PC-9 (cell line): ENCODE measurements at regions not wholly inside any gene's neighbourhood (a gene's known extent, or its start where the extent isn't known, plus 50 kb on each side); places are given as distances from the start of the nearest gene placed in this dataset.

ENCODE experiments used
- BruUV-seq: library from RNA; stranded (reverse); fragments of 400-500 nt; replicated peaks from 2 replicates; lab custom pipeline; 2021; lab: Mats Ljungman, UMichigan
- CTCF ChIA-PET: fragments of 300-600 bp; sonication (Branson Sonifier 250); formaldehyde crosslinking; loops from one replicate; lab custom pipeline; 2022; ENCODE audit warnings: antibody characterized with exemption; lab: Charles Lee
- POLR2A ChIA-PET: fragments of 300-600 bp; sonication (Branson Sonifier 250); formaldehyde crosslinking; loops from one replicate; lab custom pipeline; 2022; ENCODE audit warnings: antibody characterized with exemption; ENCODE audit not compliant: unreplicated experiment; lab: Charles Lee
- DNase-seq, 2 experiments: peaks; one replicate each; pipeline versions ENCODE4 v3.0.0 to v3.0.0-alpha.2; 2015 to 2022; ENCODE audit warnings: mixed read lengths in 1 of 2
- H2AFZ ChIP-seq: fragments of 200-600 bp; sonication (generic); 2 replicates; pipeline ENCODE4 v1.8.1; 2017; ENCODE audit warnings: antibody characterized with exemption
- H3F3A ChIP-seq: fragments of 200-600 bp; sonication (generic); 2 replicates; pipeline ENCODE4 v1.8.1; 2017; ENCODE audit warnings: antibody characterized with exemption, mild to moderate bottlenecking, low read depth; ENCODE audit not compliant: insufficient read depth
- H3K27ac ChIP-seq: fragments of 200-600 bp; sonication (generic); 2 replicates; pipeline ENCODE4 v1.6.1; 2016; ENCODE audit warnings: mixed run types
- H3K27me3 ChIP-seq: fragments of 200-600 bp; sonication (generic); 2 replicates; pipeline ENCODE4 v1.6.1; 2016; ENCODE audit warnings: low read depth, mixed run types; ENCODE audit not compliant: insufficient read depth
- H3K36me3 ChIP-seq: fragments of 200-600 bp; sonication (generic); 2 replicates; pipeline ENCODE4 v1.6.1; 2016; ENCODE audit warnings: low read depth, mixed run types
- H3K4me1 ChIP-seq: fragments of 200-600 bp; sonication (generic); replicated peaks from 2 replicates; pipeline ENCODE4 v1.6.1; 2016; ENCODE audit warnings: mixed run types; ENCODE audit not compliant: insufficient read depth
- H3K4me2 ChIP-seq: fragments of 200-600 bp; sonication (generic); 2 replicates; pipeline ENCODE4 v1.6.1; 2017; ENCODE audit warnings: mixed run types
- H3K4me3 ChIP-seq: fragments of 200-600 bp; sonication (generic); 2 replicates; pipeline ENCODE4 v1.6.1; 2016; ENCODE audit warnings: mixed run types
- H3K79me2 ChIP-seq: fragments of 200-600 bp; sonication (generic); 2 replicates; pipeline ENCODE4 v1.6.1; 2017; ENCODE audit warnings: low read depth, mixed run types
- H3K9me2 ChIP-seq: fragments of 200-600 bp; sonication (generic); 2 replicates; pipeline ENCODE4 v1.8.1; 2017; ENCODE audit warnings: mild to moderate bottlenecking; ENCODE audit not compliant: insufficient read depth
- H3K9me3 ChIP-seq: fragments of 200-600 bp; sonication (generic); 2 replicates; pipeline ENCODE4 v1.8.1; 2016; ENCODE audit warnings: low read depth; ENCODE audit not compliant: insufficient read depth
- H4K20me1 ChIP-seq: fragments of 200-600 bp; sonication (generic); 2 replicates; pipeline ENCODE4 v1.8.1; 2017; ENCODE audit not compliant: insufficient read depth
- CTCF ChIP-seq: fragments of 200-600 bp; sonication (generic); conservative IDR thresholded peaks from 2 replicates; pipeline ENCODE4 v1.6.1; 2017; ENCODE audit warnings: mixed run types, antibody characterized with exemption, mild to moderate bottlenecking, moderate library complexity
- EZH2 ChIP-seq: fragments of 200-600 bp; sonication (generic); IDR thresholded peaks from 2 replicates; pipeline ENCODE4 v1.8.0; 2017; ENCODE audit warnings: antibody characterized with exemption, low read depth
- intact Hi-C: fragments of 100-400 bp; cut with micrococcal nuclease; formaldehyde crosslinking; loops from one replicate; pipeline ENCODE4 v1.10.0; 2022; ENCODE audit not compliant: unreplicated experiment

DNA sequence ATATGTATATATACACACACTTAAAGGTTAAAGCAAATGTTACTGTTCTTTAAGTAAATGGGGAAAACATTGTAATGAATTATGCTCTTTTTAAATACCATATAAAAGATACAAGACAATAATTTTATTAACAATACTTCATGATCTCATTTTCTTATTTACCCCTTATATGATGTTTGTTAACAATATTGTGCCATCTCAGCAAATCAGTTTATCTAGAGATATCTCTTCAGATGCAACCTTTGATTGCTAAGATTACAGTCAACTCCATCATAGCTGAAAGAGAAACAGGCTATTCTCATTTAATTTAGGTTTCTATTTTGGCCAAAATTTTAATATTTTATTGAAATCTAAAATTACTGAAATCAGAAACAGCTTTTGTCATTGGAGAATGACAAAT, 197.9 kb downstream of the CALCRL start:
- ChIA-PET POLR2A (no interaction called here), CTCF (no interaction called here)
- Histone ChIP-seq H3K27me3 (no peaks in the 10 kb centered on the region), H3K9me3 (no peaks in the 10 kb centered on the region), H3K4me1 (no peaks in the 10 kb centered on the region), H3K9me2 (no peaks in the 10 kb centered on the region), H2AFZ (no peak overlapping the region), H3K27ac (no peak overlapping the region), H3F3A (no peaks in the 10 kb centered on the region), H3K79me2 (no peaks in the 10 kb centered on the region), H3K36me3 (no peaks in the 10 kb centered on the region), H3K4me2 (no peak overlapping the region), H3K4me3 (no peak overlapping the region), H4K20me1 (no peaks in the 10 kb centered on the region)
- BruUV-seq, result no TSS peak
- no peak for DNase-seq
- TF ChIP-seq EZH2, result no peak
- no peak for TF ChIP-seq CTCF
- intact Hi-C loops, result no loop called here

- Histone ChIP-seq H3K27me3 (no peaks in the 10 kb centered on the region), H3K4me3 (no peak overlapping the region), H3K27ac (no peak overlapping the region), H2AFZ (no peak overlapping the region), H3K79me2 (no peaks in the 10 kb centered on the region), H3K9me3 (no peaks in the 10 kb centered on the region), H3K9me2 (no peaks in the 10 kb centered on the region), H3K4me2 (no peak overlapping the region), H3K4me1 (no peaks in the 10 kb centered on the region), H4K20me1 (no peaks in the 10 kb centered on the region), H3K36me3 (no peaks in the 10 kb centered on the region), H3F3A (no peaks in the 10 kb centered on the region)
- no peak for DNase-seq
- ChIA-PET CTCF (no interaction called here), POLR2A (no interaction called here)
- no peak for TF ChIP-seq EZH2
- no peak for TF ChIP-seq CTCF
- intact Hi-C loops, result no loop called here
- BruUV-seq, result no TSS peak
These were observed 214.2 kb downstream of the CALCRL start for GRCh38 chr2:187233811-187234210.

DNA sequence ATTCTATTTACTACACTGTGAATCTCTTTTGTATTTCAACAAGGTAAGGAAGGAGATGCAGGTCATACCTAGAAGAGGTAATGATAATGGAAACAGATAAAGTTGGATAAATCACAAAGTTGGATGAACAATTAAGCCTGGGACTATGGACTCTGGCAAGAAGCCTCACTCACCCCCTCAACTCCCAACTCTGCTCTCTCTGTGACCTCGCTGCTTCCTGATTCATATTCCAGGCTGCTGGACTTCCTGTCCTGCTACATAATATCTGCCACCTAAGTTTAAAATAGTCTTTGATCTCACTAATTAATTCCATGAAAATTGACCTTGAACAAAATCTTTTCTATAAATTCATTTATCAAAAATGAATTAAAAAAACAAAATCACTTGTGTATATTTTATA, 215.3 kb downstream of the CALCRL start:
- Histone ChIP-seq H3K27ac (no peak overlapping the region), H2AFZ (no peak overlapping the region), H3K9me3 (no peaks in the 10 kb centered on the region), H3K4me3 (no peak overlapping the region), H4K20me1 (no peaks in the 10 kb centered on the region), H3K4me1 (no peaks in the 10 kb centered on the region), H3K27me3 (no peaks in the 10 kb centered on the region), H3K36me3 (no peaks in the 10 kb centered on the region), H3K9me2 (no peaks in the 10 kb centered on the region), H3F3A (no peaks in the 10 kb centered on the region), H3K4me2 (no peak overlapping the region), H3K79me2 (no peaks in the 10 kb centered on the region)
- DNase-seq, result no peak
- intact Hi-C loops, result no loop called here
- TF ChIP-seq CTCF, result no peak
- TF ChIP-seq EZH2, result no peak
- CTCF ChIA-PET, result no interaction called here
- no TSS peak for BruUV-seq
- POLR2A ChIA-PET, result no interaction called here
